Motor neuron (in vitro differentiated cells): ENCODE measurements at regions not wholly inside any gene's neighbourhood (a gene's known extent, or its start where the extent isn't known, plus 50 kb on each side); places are given as distances from the start of the nearest gene placed in this dataset.
"Not testable (repeated sequence)": the region's sequence is repeated elsewhere in the genome, so short reads cannot be mapped to it uniquely, and the experiment has no call there.

Experiments
- ATAC-seq, 8 experiments: fragments of 200-7000 bp; cut with Tn5 transposase; replicated peaks in 6 of 8; 2 replicates each; pipeline ENCODE4 v1.8.0; 2021; ENCODE audit warnings: mild to moderate bottlenecking in 8 of 8, moderate library complexity in 8 of 8
- H3K27ac ChIP-seq, 2 donors: fragments of 250-450 bp; sonication (Bioruptor Pico); 2 replicates each; pipeline ENCODE4 v1.9.0; 2021; ENCODE audit warnings: antibody characterized with exemption in 2 of 2, mild to moderate bottlenecking in 2 of 2, moderate library complexity in 1 of 2
- H3K4me1 ChIP-seq, 2 donors: fragments of 250-450 bp; sonication (Bioruptor Pico); replicated peaks in 1 of 2; 2 replicates each; pipeline ENCODE4 v1.6.1; 2021; ENCODE audit warnings: antibody characterized with exemption in 2 of 2, mild to moderate bottlenecking in 2 of 2, moderate library complexity in 1 of 2
- H3K4me3 ChIP-seq, 5 donors: fragments of 250-450 bp; sonication (Bioruptor Pico); 2 replicates each; pipeline ENCODE4 v1.9.0; 2021; ENCODE audit warnings: antibody characterized with exemption in 5 of 5, mild to moderate bottlenecking in 5 of 5, moderate library complexity in 4 of 5
- WGBS, 10 experiments: fragments of 450-650 bp; shearing (Covaris generic); methylation state at CpG; one replicate each; pipeline ENCODE4 v1.0.0; 2022; 5-methylcytosine and 5-hydroxymethylcytosine counted together
- in situ Hi-C, 9 experiments: fragments of 400-800 bp; cut with MboI; loops; one replicate each; pipeline ENCODE4 v1.15.0; 2021; ENCODE audit warnings: low sequenced_read_pairs in 9 of 9, low pct_unique_long_range_greater_than_20kb in 2 of 9; ENCODE audit not compliant: unreplicated experiment in 9 of 9

DNA sequence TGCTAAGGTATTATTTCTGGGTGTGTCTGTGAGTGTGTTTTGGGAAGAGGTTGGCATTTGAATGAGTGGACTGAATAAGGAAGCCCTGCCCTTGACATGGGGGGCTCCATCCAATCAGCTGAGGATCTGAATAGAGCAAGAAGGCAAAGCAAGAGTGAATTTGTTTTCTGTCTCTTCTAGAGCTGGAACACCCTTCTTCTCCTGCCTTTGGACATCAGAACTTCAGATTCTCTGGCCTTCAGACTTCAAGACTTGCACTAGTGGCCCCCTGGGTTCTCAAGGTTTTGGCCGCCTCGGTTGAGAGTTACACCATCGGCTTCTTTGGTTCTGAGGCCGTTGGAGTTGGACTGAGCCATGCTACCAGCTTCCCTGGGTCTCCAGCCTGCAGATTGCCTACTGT, 448.6 kb downstream of the SHISA9 start:
- in situ Hi-C loops, result no loop called here
- 20 to 90% (median 85%) methylated on average over 4 of the region's 4 CpGs; no CpG with 5 or more reads in 6 of the 10 experiments for WGBS, 10 experiments
- no peak overlapping the region for H3K27ac ChIP-seq
- H3K4me3 ChIP-seq, result no peak overlapping the region
- ATAC-seq, result no peak
- H3K4me1 ChIP-seq, result peaks cover 0 to 3% of the 10 kb centered on the region in 2 donors

DNA sequence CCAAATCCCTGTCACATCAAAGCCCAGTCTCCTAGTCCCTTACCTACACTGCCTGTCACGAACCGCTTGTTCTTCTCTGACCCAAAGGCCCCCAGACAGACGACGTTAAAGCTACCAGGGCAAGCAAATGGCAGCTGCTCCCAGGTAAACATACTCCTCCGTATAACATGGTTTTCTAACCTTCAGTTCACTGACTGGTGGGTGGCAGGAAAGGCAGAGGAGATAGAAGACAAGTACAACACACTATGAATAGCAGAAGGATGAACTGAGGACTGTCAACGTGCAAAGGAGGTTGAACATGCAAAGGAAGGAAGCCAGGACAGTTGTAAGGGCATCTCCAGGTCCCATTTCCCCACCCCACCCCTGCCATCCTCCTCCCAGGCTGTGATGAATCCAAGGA, 449.8 kb downstream of the SHISA9 start:
- H3K4me1 ChIP-seq, result peaks cover 0 to 3% of the 10 kb centered on the region in 2 donors
- no peak overlapping the region for H3K4me3 ChIP-seq
- in situ Hi-C loops, result no loop called here
- no peak overlapping the region for H3K27ac ChIP-seq
- 11 to 88% (median 78%) methylated on average over 3 to 6 of the region's 6 CpGs; no CpG with 5 or more reads in 4 of the 10 experiments for WGBS, 10 experiments
- no peak for ATAC-seq

DNA sequence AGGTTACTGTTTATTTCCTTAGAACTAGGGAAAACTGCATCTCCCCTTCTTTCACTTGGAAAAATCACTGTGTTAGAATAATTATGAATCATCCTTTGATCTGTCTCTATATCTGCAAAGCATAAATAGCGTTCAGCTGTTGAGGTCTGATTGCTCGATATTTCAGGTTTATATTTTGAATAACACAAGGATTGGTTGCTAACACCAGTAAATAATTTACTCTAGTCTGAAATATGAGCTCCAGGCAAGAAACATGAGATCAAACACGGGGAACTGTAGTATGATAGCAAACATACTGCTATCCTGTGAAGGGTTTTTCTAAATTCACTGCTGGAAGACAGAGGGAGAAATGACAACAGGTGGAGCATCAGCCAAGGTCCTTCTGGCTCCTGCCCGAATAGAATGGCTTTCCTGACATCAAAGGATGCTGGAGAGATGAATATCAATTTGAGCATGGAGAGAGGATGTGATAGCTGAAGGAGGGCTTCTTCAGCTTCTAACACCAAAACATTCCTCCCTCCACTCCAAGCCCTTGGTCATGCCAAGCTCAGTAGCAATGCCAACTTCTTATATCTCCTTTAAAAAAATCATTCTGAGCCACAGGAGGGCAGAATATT, 450.3 kb downstream of the SHISA9 start:
- WGBS, 10 experiments, result 0 to 100% (median 50%) methylated on average over 1 to 4 of the region's 4 CpGs; no CpG with 5 or more reads in 1 of the 10 experiments
- peaks cover 0 to 3% of the 10 kb centered on the region in 2 donors for H3K4me1 ChIP-seq
- ATAC-seq, result no peak
- no peak overlapping the region for H3K4me3 ChIP-seq
- H3K27ac ChIP-seq, result no peak overlapping the region
- in situ Hi-C loops, result no loop called here

DNA sequence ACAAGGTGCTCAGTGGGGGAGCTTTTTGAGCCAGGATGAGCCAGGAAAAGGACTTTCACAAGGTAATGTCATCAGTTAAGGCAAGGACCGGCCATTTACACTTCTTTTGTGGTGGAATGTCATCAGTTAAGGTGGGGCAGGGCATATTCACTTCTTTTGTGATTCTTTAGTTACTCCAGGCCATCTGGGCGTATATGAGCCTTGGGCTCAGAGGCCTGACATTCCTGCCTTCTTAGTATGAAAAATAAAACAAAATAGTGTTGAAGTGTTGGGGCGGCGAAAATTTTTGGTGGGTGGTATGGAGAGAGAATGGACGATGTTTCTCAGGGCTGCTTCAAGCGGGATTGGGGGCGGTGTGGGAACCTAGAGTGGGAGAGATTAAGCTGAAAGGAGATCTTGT, 451.4 kb downstream of the SHISA9 start:
- WGBS, 10 experiments, result 0 to 64% (median 61%) methylated on average over 3 to 6 of the region's 7 CpGs; no CpG with 5 or more reads in 3 of the 10 experiments
- H3K27ac ChIP-seq, H3K4me3 ChIP-seq, in situ Hi-C loops, ATAC-seq, H3K4me1 ChIP-seq: not testable (repeated sequence)

DNA sequence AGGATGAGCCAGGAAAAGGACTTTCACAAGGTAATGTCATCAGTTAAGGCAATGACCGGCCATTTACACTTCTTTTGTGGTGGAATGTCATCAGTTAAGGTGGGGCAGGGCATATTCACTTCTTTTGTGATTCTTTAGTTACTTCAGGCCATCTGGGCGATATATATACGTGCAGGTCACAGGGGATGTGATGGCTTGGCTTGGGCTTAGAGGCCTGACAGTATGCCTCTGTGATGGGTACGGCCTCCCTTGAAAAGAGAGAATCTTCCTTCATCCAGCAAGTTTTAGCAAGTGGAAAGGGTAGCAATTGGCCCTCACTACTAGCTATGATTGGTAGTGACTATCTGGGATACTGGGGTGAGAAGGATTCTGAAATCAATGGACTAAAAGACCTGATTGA, 456.4 kb downstream of the SHISA9 start:
- H3K4me3 ChIP-seq, ATAC-seq, H3K4me1 ChIP-seq, H3K27ac ChIP-seq, in situ Hi-C loops: not testable (repeated sequence)
- WGBS, 10 experiments, result 17 to 100% (median 80%) methylated on average over 1 to 3 of the region's 4 CpGs; no CpG with 5 or more reads in 5 of the 10 experiments

DNA sequence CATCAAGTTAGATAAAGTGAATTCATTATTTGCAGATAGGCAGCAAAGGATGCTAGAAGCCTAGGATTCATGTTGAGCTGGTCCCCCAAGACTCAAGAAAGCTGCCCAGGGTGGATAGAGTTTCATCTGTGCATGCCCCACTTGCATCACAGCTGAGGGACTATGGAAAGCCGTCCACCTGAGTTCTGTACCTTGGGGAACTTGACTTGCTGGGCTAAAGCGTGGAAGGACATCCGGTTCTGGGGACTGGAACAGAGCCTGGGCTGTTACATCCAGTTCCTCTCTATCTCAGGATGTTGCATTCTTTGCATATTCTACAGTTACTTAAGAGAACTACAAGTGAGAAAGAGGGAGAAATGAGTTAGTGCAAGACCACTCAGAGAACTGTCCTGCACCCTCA, 458.4 kb downstream of the SHISA9 start:
- ATAC-seq, result no peak
- Histone ChIP-seq H3K4me3 (no peak overlapping the region), H3K4me1 (no peaks in the 10 kb centered on the region), H3K27ac (no peak overlapping the region)
- WGBS, 10 experiments, result 0 to 100% (median 58%) methylated on average over 1 to 3 of the region's 3 CpGs; no CpG with 5 or more reads in 4 of the 10 experiments
- in situ Hi-C loops, result no loop called here

DNA sequence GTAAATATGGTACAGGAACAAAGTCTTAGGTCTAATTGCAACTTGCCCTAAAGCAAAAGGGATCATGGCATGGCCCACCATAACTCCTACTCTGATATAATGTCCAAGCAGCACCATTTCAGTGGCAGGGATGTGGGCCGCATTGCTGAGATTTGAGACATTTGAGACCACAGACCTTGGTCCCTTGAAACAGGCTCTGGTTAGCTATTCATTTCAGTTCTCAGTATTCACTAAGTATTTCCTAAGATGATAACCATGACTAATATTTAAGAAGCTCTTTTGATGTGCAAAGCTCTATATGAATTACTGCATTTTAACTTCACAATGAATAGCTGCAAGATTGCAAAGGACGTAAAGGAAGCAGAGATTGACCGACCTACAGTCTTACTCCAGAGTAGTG, 471.0 kb downstream of the SHISA9 start:
- Histone ChIP-seq H3K4me1 (no peaks in the 10 kb centered on the region), H3K27ac (no peak overlapping the region), H3K4me3 (no peak overlapping the region)
- in situ Hi-C loops, result no loop called here
- 0 to 100% (median 91%) methylated on average over 1 to 3 of the region's 3 CpGs; no CpG with 5 or more reads in 3 of the 10 experiments for WGBS, 10 experiments
- no peak for ATAC-seq

DNA sequence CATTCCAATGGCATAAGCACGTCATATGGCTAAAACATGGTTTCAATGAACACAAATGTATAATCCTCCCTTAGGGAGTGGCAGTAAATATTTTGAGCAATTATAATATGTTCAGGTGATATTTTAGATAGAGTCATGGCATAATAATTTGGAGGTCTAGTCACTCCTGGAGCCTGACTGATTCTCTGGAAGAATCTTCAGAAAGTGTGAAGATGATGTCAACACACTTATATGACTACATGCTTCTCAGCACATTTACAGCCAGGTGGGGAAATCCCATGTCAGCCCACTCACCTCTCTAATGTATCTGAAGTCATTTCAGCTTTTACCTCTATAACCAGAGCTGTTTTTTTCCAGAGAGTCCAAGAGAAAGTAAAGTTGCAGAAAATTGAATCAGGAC, 474.8 kb downstream of the SHISA9 start:
- no peak for ATAC-seq
- in situ Hi-C loops, result no loop called here
- H3K27ac ChIP-seq, result no peak overlapping the region
- WGBS, 10 experiments, result 0 to 100% (median 84%) methylated on average over 1 of the region's 1 CpG
- no peaks in the 10 kb centered on the region for H3K4me1 ChIP-seq
- H3K4me3 ChIP-seq, result no peak overlapping the region

DNA sequence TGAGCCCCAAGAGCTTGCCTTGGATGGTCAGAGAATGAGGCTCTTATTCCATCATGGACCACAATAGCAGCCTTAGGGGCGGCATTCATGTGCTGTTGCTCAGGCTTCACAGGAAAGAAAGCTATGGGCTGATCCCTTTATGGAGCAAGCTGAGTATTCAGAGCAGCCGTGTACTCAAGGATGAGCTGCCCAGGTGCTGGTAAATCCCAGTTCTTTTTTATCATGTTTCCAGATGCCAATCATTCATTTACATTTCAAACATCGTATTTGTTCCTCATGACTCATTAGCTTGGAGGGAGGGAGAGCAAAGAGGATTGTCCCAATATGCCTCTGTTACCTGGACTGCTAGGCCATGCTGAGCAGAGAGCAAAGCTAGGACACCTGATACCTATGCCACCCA, 475.7 kb downstream of the SHISA9 start:
- in situ Hi-C loops, result no loop called here
- WGBS, 10 experiments, result 20 to 94% (median 61%) methylated on average over 1 to 3 of the region's 3 CpGs; no CpG with 5 or more reads in 1 of the 10 experiments
- no peak overlapping the region for H3K27ac ChIP-seq

DNA sequence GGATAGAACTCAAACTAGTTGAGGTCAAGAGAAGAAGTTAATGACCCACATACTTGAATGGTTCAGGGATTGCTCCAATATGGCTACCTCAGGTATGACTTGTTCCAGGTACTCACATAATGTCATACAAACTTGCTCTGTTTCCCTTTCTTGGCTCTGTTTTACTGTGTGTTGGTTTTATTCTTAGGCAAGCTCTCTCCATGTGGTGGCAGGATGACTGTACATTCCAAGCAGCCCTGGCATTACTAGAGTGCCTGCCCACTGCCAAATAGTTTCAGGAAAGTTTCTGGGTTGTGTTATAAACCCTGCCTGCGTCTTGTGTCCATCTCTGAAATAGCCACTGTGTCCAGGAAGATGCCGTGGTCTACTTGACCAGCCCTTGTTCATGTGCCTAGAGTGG, 476.8 kb downstream of the SHISA9 start:
- ATAC-seq, result no peak
- in situ Hi-C loops, result no loop called here
- H3K4me1 ChIP-seq, result no peaks in the 10 kb centered on the region
- H3K27ac ChIP-seq, result no peak overlapping the region
- no peak overlapping the region for H3K4me3 ChIP-seq
- 0 to 72% (median 38%) methylated on average over 1 to 2 of the region's 2 CpGs; no CpG with 5 or more reads in 3 of the 10 experiments for WGBS, 10 experiments

More for the DNA sequence above, 475.7 kb downstream of the SHISA9 start:
- Histone ChIP-seq H3K4me1 (no peaks in the 10 kb centered on the region), H3K4me3 (no peak overlapping the region)
- ATAC-seq, result no peak

DNA sequence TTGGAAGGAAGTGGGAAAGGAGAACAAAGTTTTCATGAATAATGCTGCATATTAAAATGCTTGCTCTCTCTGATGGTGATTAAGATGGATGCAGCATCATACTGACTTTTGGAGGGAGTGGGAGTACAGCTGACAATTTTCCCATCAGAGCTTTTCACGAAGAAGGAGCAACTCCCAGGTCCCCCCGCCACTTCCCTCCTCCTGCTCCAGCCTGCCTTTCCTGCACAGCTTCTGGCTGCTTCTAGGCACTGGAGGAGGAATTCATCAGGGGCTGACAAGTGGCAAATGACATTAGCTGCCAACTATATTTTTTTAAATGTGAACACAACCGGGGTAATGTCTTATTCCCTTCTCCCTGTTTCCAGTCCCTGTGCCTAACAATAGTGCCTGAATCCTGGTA, 477.9 kb downstream of the SHISA9 start:
- in situ Hi-C loops, result no loop called here
- no peak for ATAC-seq
- H3K27ac ChIP-seq, result no peak overlapping the region
- H3K4me1 ChIP-seq, result no peaks in the 10 kb centered on the region
- whole genome bisulfite sequencing, 10 experiments, result 0 to 80% (median 20%) methylated on average over 1 to 3 of the region's 3 CpGs
- H3K4me3 ChIP-seq, result no peak overlapping the region

DNA sequence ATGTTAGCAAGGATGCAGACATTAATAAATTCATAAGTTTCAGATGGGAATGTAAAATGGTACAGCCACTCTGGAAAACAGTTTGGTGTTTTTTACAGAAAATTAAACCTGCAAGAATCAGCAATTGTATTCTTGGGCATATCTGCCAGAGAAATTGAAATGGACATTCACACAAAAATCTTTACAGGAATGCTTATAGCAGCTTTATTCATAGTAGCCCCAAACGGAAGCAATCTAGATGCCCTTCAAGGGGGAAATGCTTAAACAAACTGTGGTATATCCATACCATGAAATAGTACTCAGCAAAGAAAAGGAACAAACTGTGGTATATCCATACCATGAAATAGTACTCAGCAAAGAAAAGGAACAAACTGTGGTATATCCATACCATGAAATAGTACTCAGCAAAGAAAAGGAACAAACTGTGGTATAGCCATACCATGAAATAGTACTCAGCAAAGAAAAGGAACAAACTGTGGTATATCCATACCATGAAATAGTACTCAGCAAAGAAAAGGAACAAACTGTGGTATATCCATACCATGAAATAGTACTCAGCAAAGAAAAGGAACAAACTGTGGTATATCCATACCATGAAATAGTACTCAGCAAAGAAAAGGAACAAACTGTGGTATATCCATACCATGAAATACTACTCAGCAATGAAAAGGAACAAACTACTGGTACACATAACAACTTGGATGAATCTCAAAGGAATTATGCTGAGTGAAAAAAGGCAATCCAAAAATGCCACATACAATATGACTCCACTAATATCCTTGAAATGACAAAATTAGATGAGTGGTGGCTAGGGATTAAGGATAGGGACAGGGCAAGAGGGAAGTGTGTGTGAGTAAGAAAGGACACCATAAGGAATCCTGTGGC, 484.0 kb downstream of the SHISA9 start:
- 57 to 100% (median 66%) methylated on average over 1 of the region's 1 CpG; no CpG with 5 or more reads in 4 of the 10 experiments for WGBS, 10 experiments
- H3K4me1 ChIP-seq, H3K4me3 ChIP-seq, ATAC-seq, H3K27ac ChIP-seq, in situ Hi-C loops: not testable (repeated sequence)

DNA sequence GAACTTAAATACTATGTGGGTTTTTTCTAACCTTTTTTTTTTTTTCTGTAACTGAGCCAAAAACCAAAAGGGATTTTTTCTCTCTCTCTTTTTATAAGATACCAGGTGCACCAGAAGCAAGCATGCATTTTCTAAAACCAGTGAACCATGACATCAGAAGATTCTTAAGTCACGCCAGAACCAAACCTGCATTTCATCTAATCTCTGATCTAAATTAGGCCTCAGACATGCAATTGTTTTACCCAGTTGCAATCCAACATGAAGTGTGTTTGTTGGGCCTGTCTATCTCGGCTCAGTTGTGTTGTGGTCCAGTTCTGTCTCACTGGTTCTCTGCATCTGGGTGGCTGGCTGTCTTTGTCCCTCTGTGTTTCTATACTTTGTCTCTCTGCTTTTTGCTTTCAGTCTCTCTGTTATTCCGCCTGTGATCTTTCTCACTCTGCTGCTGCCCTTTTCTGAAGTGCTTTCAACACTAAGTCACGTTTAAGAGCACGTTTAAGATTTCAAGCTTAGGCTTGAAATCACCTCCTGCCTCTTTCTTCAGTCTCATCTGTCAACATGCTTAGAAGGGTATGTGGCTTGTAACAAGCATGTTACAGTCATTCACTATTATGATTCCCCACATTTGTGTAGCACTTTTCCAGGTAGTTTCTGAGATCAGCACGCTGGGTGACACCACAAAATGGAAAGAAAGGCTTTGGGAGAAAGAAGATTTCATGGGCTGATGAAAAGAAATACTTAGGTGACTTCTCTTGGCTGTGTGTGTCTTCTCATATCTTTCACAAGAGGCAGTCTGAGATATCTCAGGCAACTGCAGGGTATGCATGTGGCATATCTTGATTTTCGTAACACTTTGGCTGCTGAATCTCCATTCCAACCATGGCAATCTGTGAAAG, 488.9 kb downstream of the SHISA9 start:
- Histone ChIP-seq H3K4me1 (peaks cover 0 to 3% of the 10 kb centered on the region in 2 donors), H3K27ac (no peak overlapping the region), H3K4me3 (no peak overlapping the region)
- ATAC-seq, result no peak
- WGBS, 10 experiments, result 0 to 89% (median 66%) methylated on average over 3 to 7 of the region's 7 CpGs
- in situ Hi-C loops, result no loop called here
